Muscle of arm (tissue), 1 donor: ENCODE measurements at regions not wholly inside any gene's neighbourhood (a gene's known extent, or its start where the extent isn't known, plus 50 kb on each side); places are given as distances from the start of the nearest gene placed in this dataset.

Experiments
- DNase-seq: peaks from one replicate; pipeline ENCODE4 v3.0.0-alpha.2; 2013

DNA sequence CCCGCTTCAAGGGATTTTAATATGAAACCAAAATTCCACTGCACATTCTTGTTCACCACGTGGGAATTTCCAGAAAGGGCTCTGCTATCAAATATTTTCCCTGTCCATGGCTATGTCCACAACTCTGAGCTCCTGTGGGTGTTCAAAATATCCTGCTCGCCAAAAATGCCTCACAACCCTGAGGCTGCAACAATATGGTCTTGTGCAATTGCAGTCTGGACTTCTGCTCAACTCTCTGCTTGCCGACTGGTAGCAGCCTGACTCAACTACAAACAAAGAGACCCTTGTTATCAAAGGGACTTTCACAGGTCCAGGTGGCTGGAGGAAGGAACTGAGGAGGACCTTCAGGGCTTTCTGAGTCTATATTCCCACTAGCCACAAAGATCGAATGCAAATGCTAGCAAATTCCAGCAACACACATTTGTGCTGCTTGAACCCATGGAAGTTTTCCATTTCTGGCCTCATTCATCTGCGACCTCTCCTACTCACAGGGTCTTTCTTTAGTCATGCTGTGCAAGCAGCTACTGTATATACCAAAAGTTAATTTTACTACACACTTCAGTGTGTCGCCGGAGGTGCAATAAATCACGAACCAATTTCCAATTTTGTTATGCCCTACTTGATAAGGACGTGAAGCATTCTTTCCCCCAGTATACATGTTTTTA is 169.2 kb upstream of the SLC30A5 start:
- DNase-seq = no peak

- DNase-seq = no peak
Measured at GRCh38 chr5:68928617-68929302, 165.1 kb upstream of the SLC30A5 start.

- DNase-seq = no peak
Measured at GRCh38 chr5:68930139-68930538, 163.7 kb upstream of the SLC30A5 start.

- DNase-seq = no peak
Measured at GRCh38 chr5:68932830-68933434, 160.9 kb upstream of the SLC30A5 start.

DNA sequence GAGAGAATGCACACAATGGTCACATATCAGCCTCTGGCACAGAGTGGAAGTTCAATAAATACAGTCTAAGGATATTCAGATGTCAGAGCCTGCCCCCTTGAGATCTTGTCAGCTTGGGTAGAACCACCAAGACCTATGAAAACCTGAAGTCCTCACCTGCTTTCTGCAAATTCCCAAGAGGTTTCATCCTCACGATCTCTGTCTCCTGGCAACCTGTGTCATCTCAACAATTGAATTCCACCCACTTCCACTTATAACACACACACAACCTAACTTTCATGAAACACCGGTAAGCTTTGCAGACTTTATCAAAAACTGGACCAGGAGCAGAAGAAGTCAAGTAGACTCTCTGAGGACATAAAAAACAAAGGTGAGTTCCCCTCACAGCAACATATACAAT is 151.6 kb upstream of the SLC30A5 start:
- no peak for DNase-seq

DNA sequence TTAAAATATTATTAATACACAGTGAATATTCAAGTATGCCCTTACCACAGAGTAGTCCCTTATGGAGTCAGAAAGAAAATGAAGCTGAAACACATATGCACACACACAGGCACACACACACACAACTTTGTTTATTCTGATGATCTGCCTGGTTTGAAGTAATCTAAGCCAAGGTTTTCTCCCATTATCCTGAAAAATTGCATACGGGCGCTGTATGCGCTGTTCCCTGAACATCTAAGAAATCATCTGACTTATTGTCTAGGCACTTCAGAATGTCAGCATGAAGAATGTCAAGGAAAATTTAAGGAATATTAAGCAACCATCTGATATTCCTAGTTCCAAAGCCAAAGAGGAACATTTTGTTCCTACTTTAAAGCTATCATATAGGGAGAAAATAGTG is 147.1 kb upstream of the SLC30A5 start:
- no peak for DNase-seq

DNA sequence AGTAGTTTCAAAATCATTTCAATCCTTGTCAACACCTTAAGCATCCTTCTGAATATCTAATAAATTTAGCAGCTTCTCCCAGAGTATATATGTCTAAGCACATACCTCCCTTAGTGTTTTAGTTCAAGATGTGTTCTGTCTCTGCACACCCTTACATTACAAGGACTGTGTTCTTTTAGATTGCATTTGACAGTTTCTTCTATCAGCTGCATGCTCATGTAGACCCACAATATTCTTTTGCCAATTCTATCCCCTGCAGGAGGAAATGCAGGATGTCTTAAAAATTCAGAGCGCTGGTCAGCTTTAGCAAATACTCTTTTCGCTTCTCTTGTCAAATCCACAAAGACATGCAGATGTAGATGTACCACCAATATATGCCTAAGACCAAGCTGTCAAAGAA is 145.8 kb upstream of the SLC30A5 start:
- DNase-seq = no peak

- DNase-seq = no peak
Measured at GRCh38 chr5:68949256-68949655, 144.6 kb upstream of the SLC30A5 start.

GRCh38 chr5:68949711-68950110 is 144.1 kb upstream of the SLC30A5 start:
- DNase-seq = no peak

GRCh38 chr5:68950125-68950524 is 143.7 kb upstream of the SLC30A5 start:
- DNase-seq = no peak

- no peak for DNase-seq
Measured at GRCh38 chr5:68950930-68951329, 142.9 kb upstream of the SLC30A5 start.

GRCh38 chr5:68953231-68953874 is 140.5 kb upstream of the SLC30A5 start:
- no peak for DNase-seq

- DNase-seq = peak; percentile 76
Measured at GRCh38 chr5:68953875-68954617, 139.8 kb upstream of the SLC30A5 start.

- DNase-seq = no peak
Measured at GRCh38 chr5:68954618-68954910, 139.2 kb upstream of the SLC30A5 start.

- no peak for DNase-seq
Measured at GRCh38 chr5:68957591-68957990, 136.2 kb upstream of the SLC30A5 start.

DNA sequence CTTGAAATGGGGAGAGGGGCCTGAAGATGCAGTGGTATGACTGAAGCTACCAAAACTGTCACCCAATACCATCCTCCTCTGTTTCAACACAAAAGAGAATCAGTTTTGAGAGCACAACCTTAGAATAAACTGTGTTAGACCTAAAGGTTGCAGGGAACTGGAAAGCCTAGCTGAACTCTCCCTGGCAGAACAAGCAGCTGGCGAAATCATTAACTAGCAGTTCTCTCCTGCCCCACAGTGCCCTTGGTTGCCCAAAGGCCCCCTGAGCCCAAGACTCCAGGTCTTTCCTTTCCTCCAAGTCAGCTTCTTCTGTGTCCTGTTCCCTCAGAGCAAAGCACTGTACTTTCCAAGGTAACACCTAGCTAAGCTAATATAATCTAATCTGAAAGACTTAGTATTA is 135.4 kb upstream of the SLC30A5 start:
- DNase-seq = no peak

DNA sequence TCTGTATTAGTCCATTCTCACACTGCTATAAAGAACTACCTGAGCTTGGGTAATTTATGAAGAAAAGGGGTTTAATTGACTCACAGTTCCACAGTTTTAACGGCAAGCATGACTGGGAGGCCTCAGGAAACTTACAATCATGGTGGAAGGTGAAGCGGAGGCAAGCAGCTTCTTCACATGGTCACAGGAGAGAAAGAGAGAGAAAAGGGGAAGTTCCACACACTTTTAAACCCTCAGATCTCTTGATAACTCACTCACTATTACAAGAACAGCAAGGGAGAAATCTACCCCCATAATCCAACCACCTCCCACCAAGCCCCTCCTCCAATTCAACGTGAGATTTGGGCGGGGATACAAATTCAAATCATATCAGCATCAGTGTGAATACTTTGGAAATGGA is 133.4 kb upstream of the SLC30A5 start:
- DNase-seq = no peak

- DNase-seq = no peak
Measured at GRCh38 chr5:68960961-68961360, 132.9 kb upstream of the SLC30A5 start.

DNA sequence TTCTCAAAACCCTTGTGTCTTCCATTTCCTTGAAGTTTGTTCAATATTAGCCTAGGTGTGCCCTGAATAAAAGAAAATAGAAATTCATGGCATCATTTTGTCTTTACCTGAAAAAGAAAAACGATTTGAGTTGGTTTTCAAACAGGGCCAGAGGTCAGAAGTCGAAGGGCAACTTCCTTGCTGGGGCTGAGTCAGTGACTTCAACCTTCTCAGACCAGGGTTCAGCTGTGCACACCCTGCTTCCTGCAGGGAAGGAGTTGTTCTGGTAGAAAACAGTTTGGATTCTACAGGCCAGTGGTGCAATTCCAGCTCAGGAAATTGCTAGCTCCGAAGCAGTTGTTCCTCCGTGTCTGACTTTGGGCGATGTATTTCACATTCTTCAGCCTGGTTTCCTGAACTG is 132.1 kb upstream of the SLC30A5 start:
- DNase-seq = no peak

DNA sequence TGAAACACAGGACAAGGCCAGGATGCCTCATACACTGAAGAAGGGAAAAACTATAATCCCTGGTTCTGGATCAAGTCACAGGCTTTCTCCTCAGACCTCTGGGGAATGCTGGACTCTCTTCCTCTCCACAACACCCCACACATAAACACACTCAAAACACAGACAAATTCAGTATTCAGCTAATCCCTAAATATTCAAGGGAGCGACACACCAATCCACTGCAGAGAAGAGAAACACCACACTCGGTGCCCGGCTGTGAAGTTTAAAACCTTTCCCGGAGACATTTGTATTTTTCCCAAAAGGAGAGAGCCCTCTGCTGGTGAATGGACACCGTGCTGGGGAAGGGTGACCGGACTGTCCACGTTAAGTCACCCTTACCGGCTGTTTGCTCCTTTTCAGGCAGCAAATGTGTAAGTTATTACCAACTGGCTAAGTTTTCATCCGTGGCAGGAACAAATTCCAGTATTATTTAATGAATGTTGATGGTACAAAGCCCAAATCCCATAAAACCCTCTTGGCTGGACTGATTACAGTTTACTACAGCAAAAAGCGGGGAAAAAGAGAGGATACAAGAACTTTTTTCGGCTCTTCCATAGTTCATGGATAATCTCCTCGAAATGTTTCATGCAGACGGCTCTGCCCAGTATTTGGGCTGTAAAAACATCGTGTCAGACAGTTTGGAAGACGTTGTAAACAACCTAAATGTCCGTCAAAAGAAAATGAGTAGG is 130.9 kb upstream of the SLC30A5 start:
- peak; percentile 79 for DNase-seq

GRCh38 chr5:68964679-68965078 is 129.1 kb upstream of the SLC30A5 start:
- DNase-seq = no peak

DNA sequence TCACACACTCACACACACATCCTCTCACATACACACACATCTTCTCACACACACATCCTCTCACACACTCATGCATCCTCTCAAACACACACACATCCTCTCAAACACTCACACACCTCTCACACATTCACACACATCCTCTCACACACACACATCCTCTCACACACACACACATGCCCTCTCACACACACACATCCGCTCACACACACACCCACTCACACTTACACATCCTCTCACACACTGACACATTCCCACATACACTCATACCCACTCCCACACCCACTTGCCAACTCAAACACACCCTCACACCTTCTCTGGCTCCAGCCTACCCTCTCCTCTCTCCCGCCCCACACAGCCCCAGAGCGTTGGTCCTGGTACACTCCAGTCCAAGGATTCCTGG is 127.9 kb upstream of the SLC30A5 start:
- DNase-seq = no peak
